Liver (tissue), 8 donors: ENCODE measurements at regions not wholly inside any gene's neighbourhood (a gene's known extent, or its start where the extent isn't known, plus 50 kb on each side); places are given as distances from the start of the nearest gene placed in this dataset.

Experiments
- DNase-seq: peaks from one replicate; pipeline ENCODE4 v3.0.0-alpha.2; 2017; ENCODE audit warnings: low spot score
- H3K27ac ChIP-seq, 2 donors: one replicate each; pipeline ENCODE4 v1.7.0; 2013; ENCODE audit warnings: inconsistent platforms in 2 of 2, low read length in 2 of 2, control low read depth in 1 of 2, low read depth in 1 of 2, mild to moderate bottlenecking in 1 of 2
- H3K27me3 ChIP-seq, 4 donors: one replicate each; pipeline versions ENCODE4 v1.6.1 to v1.7.0; 2013; ENCODE audit warnings: low read length in 3 of 4, inconsistent platforms in 1 of 4, mild to moderate bottlenecking in 1 of 4, moderate library complexity in 1 of 4; ENCODE audit not compliant: control insufficient read depth in 4 of 4, insufficient read depth in 4 of 4
- H3K36me3 ChIP-seq, 4 donors: one replicate each; pipeline versions ENCODE4 v1.6.1 to v1.7.0; 2013; ENCODE audit warnings: low read length in 3 of 4, mild to moderate bottlenecking in 3 of 4, low read depth in 1 of 4, moderate library complexity in 1 of 4; ENCODE audit not compliant: control insufficient read depth in 4 of 4, insufficient read depth in 3 of 4
- H3K4me1 ChIP-seq, 4 donors: one replicate each; pipeline versions ENCODE4 v1.6.1 to v1.7.0; 2013; ENCODE audit warnings: low read length in 3 of 4, mild to moderate bottlenecking in 3 of 4, moderate library complexity in 1 of 4; ENCODE audit not compliant: control insufficient read depth in 4 of 4, insufficient read depth in 4 of 4
- H3K4me3 ChIP-seq, 3 donors: one replicate each; pipeline versions ENCODE4 v1.6.1 to v1.7.0; 2013; ENCODE audit warnings: low read length in 3 of 3, control low read depth in 1 of 3, low read depth in 1 of 3, mild to moderate bottlenecking in 1 of 3
- H3K9ac ChIP-seq, 2 donors: one replicate each; pipeline ENCODE4 v1.7.0; 2013; ENCODE audit warnings: low read length in 2 of 2, mild to moderate bottlenecking in 2 of 2, moderate library complexity in 2 of 2, control low read depth in 1 of 2, low read depth in 1 of 2
- H3K9me3 ChIP-seq, 4 donors: one replicate each; pipeline versions ENCODE4 v1.6.1 to v1.7.0; 2013; ENCODE audit warnings: low read length in 3 of 4; ENCODE audit not compliant: control insufficient read depth in 4 of 4
- CTCF ChIP-seq: fragments of 150-350 bp; IDR thresholded peaks from 2 replicates; pipeline ENCODE4 v1.5.1; 2017; ENCODE audit warnings: improper control_type of control experiment, low read depth, low read length; ENCODE audit not compliant: missing input control
- EGR1 ChIP-seq, 2 donors: IDR thresholded peaks; 2 replicates each; pipeline ENCODE4 v1.6.1; 2016 to 2018; ENCODE audit warnings: antibody characterized with exemption in 2 of 2, low read depth in 2 of 2
- FOXA1 ChIP-seq: IDR thresholded peaks from 2 replicates; pipeline ENCODE4 v1.6.1; 2016; ENCODE audit warnings: antibody characterized with exemption
- FOXA2 ChIP-seq: IDR thresholded peaks from 2 replicates; pipeline ENCODE4 v1.6.1; 2016; ENCODE audit warnings: antibody characterized with exemption
- GABPA ChIP-seq, 2 donors: IDR thresholded peaks in 1 of 2; conservative IDR thresholded peaks in 1 of 2; 2 replicates each; pipeline ENCODE4 v1.6.1; 2016; ENCODE audit warnings: antibody characterized with exemption in 2 of 2, mild to moderate bottlenecking in 1 of 2, moderate library complexity in 1 of 2
- HNF4A ChIP-seq, 2 donors: conservative IDR thresholded peaks; 2 replicates each; pipeline ENCODE4 v1.6.1; 2016; ENCODE audit warnings: antibody characterized with exemption in 2 of 2, mild to moderate bottlenecking in 2 of 2
- HNF4G ChIP-seq: IDR thresholded peaks from 2 replicates; pipeline ENCODE4 v1.6.1; 2016; ENCODE audit warnings: antibody characterized with exemption
- JUND ChIP-seq, 2 donors: IDR thresholded peaks; 2 replicates each; pipeline ENCODE4 v1.6.1; 2016; ENCODE audit warnings: antibody characterized with exemption in 2 of 2
- MAX ChIP-seq: IDR thresholded peaks from 2 replicates; pipeline ENCODE4 v1.6.1; 2016; ENCODE audit warnings: antibody characterized with exemption
- NR2F2 ChIP-seq: IDR thresholded peaks from 2 replicates; pipeline ENCODE4 v1.6.1; 2016; ENCODE audit warnings: antibody characterized with exemption
- RAD21 ChIP-seq, 2 donors: IDR thresholded peaks; 2 replicates each; pipeline ENCODE4 v1.6.1; 2016; ENCODE audit warnings: antibody characterized with exemption in 2 of 2, mild to moderate bottlenecking in 2 of 2
- REST ChIP-seq: IDR thresholded peaks from 2 replicates; pipeline ENCODE4 v1.6.1; 2016; ENCODE audit warnings: antibody characterized with exemption, mild to moderate bottlenecking
- RXRA ChIP-seq, 2 donors: IDR thresholded peaks; 2 replicates each; pipeline ENCODE4 v1.6.1; 2017 to 2018; ENCODE audit warnings: antibody characterized with exemption in 2 of 2, mild to moderate bottlenecking in 1 of 2
- SP1 ChIP-seq: IDR thresholded peaks from 2 replicates; pipeline ENCODE4 v1.6.1; 2018; ENCODE audit warnings: antibody characterized with exemption, mild to moderate bottlenecking
- TAF1 ChIP-seq: conservative IDR thresholded peaks from 2 replicates; pipeline ENCODE4 v1.6.1; 2016; ENCODE audit warnings: antibody characterized with exemption, mild to moderate bottlenecking
- YY1 ChIP-seq: IDR thresholded peaks from 2 replicates; pipeline ENCODE4 v1.6.1; 2016; ENCODE audit warnings: antibody characterized with exemption, mild to moderate bottlenecking
- ZBTB33 ChIP-seq: IDR thresholded peaks from 2 replicates; pipeline ENCODE4 v1.6.1; 2016; ENCODE audit warnings: antibody characterized with exemption
- WGBS: extraction: QIAGEN DNeasy Blood & Tissue Kit; methylation state at CpG from one replicate; pipeline ENCODE4 v1.1.7; 2013; 5-methylcytosine and 5-hydroxymethylcytosine counted together
- TF ChIP-seq, protein P1 (sequence below): IDR thresholded peaks from 2 replicates; pipeline ENCODE4 v1.6.1; 2016; ENCODE audit warnings: antibody characterized with exemption
- donor health status: healthy.
- donor health status: healthy.
- donor health status: healthy.
- donor health status: healthy.
- donor health status: healthy.

- Histone ChIP-seq H3K27me3 (peaks cover 0 to 7% (median 2%) of the 10 kb centered on the region in 4 donors), H3K9me3 (peaks cover 0 to 13% (median 3%) of the 10 kb centered on the region in 4 donors), H3K4me1 (no peaks in the 10 kb centered on the region), H3K36me3 (no peaks in the 10 kb centered on the region), H3K4me3 (no peak overlapping the region), H3K27ac (no peak overlapping the region), H3K9ac (no peak overlapping the region)
- no peak for DNase-seq
- TF ChIP-seq, protein P1, sequence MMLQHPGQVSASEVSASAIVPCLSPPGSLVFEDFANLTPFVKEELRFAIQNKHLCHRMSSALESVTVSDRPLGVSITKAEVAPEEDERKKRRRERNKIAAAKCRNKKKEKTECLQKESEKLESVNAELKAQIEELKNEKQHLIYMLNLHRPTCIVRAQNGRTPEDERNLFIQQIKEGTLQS, result no peak
- TF ChIP-seq FOXA1 (no peak), MAX (no peak), GABPA (IDR thresholded peaks at IDR 0.05 in 1 of 2, conservative IDR thresholded peaks at IDR 0.05 in 1 of 2) (no peak), RXRA (IDR thresholded peaks at IDR 0.05) (no peak), SP1 (no peak), TAF1 (no peak), HNF4A (conservative IDR thresholded peaks at IDR 0.05) (no peak), FOXA2 (no peak), NR2F2 (no peak), JUND (IDR thresholded peaks at IDR 0.05) (no peak), RAD21 (IDR thresholded peaks at IDR 0.05) (no peak), HNF4G (no peak), CTCF (no peak), YY1 (no peak), EGR1 (IDR thresholded peaks at IDR 0.05; ENCODE audit: low read depth in 2 of 2) (no peak), ZBTB33 (no peak), REST (no peak)
- 84% methylated on average over 1 of the region's 1 CpG for WGBS
Measured at GRCh38 chr2:237170020-237170419, 84.3 kb downstream of the COPS8 start.
